AG20443 (cell line): ENCODE measurements at regions not wholly inside any gene's neighbourhood (a gene's known extent, or its start where the extent isn't known, plus 50 kb on each side); places are given as distances from the start of the nearest gene placed in this dataset.

Experiments
- DNase-seq: peaks from one replicate; pipeline ENCODE4 v3.0.0; 2012; ENCODE audit warnings: low spot score, mixed read lengths

DNA sequence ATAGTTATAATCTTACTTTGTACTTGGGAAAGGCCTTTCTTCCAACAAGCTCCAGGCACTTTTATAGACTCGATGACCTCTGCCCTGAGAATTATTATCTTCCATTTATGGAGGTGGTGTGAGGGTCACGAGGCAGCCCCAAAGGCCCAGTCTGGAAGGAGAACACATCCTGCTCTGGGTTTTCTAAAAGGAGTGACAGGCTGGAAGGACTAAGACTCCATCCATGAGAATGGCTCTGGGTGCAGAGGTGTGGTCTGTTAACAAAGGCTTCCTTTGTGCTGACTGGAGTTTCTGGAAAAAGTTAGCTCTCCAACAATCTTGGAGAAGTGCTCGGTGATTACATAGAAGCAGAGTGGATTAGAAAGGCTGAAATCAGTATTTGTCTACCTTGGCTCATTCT, 74.7 kb upstream of the SESN3 start:
- no peak for DNase-seq

DNA sequence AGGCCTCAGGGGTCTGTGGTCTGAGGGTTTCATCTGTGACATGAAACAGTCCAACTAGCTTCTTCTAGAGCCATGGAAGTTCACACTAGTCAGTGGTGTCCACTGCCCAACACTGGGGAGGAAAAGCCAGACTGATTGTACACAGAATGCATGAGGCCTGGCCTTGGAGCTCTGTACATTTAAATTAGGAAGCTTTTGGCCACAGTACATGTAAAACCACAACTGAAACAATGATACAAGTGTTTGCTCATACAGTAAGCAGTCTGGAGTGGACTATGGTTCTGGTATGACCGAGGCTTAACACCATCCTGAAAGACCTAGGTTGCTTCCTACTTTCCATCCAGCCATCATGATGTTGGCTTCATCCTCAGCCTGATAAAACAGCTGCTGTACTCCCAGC, 73.8 kb upstream of the SESN3 start:
- no peak for DNase-seq

DNA sequence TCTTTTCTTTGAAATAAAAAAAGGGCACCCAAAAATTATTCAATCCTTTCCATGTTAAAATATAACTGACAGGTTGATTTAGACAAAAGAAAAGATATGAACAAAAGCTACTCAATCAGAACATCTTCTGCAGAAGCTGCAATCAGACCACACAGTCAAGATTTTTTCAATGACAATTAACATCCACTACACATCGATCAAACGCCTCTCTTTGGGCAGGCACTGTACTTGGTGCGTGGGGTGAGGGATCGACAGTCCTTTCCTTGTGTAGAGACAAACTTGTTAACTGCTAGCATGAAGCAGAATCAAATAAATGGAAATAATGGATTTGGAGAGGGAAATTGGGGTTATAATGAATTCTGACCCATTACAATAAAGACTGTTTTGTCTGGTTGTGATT, 71.2 kb upstream of the SESN3 start:
- DNase-seq: no peak

DNA sequence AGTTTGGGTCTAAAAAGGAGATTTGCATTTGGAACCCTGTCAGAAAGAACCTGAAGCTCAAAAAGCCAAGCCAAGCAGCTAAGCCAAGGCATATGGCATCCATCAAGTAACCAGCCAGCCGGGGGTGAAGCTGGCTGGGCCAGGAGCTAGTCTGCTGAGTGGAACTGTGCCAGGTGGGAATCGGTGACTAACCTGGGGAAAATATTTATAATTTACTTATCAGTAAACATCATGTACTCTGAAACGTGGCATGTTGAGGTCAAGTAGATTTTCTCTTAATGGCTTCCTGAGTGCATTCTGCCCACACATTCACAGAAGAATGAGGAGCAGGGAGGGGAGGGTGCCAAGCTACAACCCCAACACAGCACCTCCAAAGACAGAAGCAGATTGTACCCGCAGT, 70.5 kb upstream of the SESN3 start:
- no peak for DNase-seq

DNA sequence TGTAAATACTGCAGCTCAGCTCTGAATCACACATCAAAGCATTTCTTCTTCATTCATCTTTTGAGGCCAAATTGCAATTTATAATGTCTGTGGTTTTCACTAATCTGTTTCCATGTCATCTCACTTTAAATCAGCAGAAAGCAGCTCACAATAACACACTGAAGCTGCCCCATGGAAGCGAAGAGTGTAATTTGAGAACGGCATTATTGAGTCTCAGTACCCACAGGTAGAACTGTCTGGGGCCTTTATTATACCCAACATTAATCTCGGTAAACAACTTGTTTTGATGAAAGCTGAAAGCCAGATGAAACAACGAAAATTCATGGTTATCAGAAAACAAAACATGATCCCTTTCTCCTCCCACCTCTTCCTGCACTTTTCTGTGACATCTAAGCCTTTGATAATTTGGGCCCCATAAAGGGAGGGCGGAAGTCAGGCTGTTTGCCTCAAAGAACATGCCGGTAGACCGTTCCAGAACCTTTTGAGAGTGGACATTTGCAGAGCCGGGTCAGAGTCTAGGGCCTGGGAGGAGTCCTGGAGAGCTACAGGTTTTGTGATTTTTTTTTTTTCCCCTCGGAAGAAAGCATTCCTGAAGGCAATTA, 68.2 kb upstream of the SESN3 start:
- DNase-seq: no peak

DNA sequence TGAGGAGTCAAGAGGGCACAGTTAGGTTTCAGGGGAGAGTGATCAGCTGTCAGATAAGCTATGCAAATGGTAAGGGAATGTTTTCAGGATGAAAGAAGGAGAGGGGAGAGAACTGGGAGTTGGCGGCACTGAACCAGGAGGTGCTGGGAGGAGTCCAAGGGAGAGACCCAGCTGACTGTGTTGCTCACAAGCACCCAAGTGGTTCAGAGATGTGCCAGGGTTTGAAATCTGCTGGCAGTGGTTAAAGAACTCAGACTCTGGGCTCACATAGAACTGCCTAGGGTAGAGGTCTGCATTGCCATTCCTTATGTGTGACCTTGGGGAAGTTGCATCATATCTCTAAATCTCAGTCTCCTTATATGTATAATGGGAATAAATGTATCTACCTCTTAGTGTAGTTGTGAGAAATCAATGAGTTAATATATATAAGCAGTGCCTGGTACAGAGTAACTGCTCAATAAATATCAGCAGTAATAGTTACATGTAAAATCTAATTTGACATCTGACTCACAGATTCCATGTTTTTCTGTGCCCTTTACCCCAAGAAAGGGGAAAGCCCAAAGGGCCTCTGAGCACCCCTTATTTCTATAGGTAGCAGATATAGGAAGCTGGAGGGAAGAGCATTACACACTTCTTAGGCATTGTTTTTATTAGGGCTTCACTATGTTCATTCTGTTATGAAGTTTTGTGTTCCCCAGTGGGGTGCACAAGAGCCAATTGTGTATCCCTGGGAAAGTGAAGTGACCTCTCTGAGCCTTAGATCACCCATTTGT, 66.9 kb upstream of the SESN3 start:
- DNase-seq: no peak

DNA sequence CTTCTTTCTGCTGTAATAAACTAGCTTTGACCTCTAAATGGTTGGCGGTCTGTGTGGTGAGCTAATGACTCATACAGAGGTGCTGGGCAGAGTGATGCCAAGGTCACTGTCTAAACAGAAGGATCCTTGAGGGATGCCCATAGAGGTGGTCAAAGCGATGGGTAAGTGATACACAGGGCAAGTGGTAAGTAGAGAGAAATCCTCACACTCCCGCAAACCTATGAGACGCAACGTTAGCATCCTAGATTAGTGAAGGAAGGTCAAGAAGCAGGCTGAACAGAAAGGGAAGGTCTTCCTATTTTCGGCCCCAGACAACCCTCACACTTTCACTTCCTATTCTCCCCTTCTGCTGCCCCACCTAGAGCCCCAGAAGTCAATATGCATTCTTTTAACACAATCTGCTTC, 65.6 kb upstream of the SESN3 start:
- DNase-seq: no peak

DNA sequence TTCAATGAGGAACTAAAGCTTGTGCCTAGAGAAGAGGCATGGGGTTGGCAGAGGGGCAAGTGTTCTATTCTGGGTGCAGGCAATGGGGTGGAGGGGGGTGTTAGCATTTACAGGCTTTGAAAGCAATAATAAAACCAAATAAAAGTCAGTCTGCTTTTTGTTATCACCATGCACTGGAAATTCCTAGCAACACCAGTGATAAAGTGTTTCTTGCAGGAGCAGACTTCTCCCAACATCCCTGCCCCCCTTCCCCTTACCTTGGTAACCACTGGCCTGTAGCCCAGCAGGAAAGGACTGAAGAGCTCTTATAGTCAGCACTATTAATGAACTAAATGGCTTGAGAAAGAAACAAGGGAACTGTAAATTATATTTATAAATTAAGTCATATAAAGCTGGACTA, 65.2 kb upstream of the SESN3 start:
- no peak for DNase-seq

DNA sequence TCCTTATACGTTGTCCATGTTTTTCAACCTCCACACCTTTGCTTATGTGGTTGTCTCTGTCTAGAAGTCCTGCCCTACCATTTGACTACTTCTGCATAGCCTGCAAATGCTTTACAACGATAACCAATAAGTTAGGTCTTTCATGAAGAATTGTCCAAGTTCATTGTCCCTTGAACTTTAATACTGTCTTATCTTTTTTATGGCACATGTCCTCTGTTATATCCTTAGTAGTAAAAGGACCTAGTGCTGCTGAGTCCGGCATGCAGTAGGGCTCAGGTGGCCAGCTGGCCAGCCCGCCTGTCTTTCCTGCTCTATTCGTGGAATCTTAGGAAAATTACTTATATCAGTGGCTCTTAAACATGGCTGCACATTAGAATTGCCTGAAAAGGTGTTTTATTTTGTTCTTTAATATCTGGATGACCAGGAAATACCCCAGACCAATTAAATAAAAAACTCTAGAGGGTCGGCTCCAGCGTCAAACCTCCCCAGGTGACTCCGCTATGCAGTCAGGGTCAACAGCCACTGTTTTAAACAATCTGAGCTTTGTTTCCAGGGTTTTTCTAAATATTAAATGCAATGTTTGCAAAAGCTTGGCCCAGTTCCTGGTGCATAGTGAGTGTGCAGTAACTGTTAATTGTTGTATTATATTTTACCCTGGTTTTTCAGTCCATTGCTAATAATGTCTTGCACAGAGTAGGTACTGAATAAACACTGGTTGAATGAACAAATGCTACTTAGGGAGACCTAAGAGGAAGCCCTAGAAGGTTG, 64.6 kb upstream of the SESN3 start:
- DNase-seq: no peak

DNA sequence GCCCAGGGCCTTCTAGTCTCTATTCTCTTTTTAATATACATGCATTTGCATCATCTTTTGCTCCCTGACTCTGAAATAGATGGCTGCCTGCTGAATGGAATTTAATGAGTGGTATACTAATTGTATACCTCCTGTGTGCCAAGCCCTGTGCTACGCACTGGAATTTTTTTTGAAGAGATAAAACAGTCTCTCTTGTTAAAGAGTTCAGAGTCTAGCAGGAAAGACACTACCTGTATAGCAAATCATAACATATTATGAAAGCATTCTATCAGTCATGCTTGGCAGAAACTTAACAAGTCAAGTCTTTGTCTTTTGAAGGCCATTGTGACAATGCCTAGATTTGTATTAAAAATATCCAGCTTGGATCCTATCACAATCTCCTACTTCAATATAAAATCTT, 63.7 kb upstream of the SESN3 start:
- no peak for DNase-seq

DNA sequence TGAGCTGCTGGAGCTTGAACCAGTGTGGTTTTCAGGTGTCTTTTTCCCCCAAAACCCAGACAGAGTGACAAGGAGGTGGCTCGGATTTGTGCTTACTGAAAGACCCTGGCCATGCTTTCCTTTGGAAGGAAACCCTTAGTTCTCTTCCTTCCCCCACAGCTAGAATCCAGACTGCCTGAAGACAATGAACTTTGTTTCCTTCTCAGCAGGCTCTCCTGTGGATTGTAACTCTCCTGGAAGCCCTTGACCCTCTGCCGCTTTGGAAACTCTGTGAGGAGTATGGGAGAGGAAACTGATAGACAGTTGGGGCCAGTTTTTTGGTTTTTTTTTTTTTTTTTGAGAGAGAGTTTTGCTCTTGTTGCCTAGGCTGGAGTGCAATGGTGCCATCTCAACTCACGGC, 62.1 kb upstream of the SESN3 start:
- no peak for DNase-seq

DNA sequence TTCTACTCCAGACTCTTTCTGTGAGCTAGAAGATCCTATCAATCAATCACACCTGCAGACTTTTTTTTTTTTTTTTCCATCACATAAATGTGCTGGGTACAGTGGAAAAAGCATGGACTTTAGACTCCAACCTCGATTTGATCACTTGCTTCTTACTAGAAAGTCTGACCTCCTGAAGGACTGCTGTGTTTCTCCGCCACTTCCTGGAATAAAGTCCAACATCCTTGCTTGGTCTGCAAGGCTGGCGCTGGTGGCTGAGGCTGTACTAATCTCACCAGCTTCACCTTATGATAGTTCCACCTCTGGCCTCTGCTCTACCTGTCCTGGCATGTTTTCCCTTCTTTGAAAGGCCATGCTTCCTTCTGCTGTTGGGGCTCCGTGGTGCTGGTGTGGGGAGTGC, 60.9 kb upstream of the SESN3 start:
- DNase-seq: no peak

DNA sequence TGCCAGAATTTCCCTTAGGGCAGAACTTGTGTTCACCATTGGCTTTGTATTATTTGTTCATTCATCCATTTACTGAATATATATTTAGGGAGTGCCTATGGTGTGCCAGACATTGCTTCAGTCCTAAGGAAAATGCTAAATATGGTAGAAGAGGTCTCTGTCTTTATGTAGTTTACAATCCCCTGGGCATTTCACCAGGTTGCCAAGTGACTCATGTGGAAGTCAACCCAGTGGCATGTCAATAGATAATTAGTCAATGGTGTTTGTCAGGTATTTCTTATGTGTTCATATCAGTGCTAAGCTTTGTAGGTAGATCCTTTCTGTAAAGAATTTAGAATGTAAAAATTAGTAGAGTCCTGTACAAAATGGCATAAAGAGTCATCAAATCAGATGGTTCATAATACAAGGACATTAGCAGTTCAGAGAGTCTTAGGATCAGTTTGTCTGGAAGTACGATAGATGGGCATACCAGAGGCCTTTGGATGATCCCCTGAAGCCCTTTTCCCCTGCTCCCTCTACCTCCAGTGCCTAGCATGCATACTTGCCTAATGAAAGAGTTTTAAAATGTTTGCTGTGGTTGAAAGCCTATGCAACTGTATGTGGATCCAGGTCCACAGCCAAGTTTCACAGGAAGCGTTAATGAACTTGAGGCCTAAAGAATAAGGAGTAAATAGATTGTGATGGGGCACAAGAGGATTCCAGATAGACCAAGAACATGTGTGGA, 58.5 kb upstream of the SESN3 start:
- no peak for DNase-seq

DNA sequence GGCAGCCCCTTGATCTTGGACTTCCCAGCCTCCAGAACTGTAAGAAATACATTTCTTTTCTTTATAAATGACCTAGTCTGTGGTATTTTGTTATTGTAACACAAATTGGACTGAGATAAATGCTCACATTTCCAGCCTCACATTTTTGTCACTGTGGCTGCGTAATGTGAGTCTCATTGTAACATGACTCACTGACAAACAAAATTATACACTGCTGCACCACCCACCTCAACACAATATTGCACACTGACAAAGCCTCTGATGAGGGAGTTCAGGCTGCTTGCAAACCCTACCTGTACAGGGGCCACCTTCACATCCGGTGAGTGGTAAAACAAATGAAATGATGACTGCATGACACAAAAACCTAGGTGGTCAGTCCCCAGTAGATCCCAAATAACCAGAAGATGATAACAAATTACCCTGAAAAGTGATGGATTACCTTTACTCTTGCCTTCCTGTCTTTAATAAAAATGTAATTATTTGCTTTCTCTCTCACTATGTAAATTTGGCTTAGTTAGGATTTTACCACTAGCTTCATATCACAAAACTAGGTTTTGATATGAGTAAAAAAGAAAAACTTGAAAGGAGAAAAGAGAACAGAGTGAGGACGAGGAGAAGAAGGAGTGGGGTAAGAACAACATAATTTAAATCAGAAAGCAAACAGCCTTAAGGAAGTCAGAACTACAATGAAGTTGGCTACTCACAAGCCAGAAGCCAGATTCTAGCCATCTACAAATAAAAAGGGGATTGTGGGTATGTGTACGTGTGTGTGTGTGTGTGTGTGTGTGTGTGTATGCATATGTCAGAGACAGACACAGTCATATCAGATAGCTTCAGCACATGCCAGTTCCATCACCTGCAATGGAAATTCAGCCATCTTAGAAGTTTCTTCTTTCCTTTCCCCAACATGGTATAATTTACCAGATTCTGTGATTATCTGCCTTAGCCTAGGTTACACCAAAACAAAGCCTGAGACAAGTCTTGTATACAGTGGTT, 53.4 kb upstream of the SESN3 start:
- peak; percentile 22 for DNase-seq

DNA sequence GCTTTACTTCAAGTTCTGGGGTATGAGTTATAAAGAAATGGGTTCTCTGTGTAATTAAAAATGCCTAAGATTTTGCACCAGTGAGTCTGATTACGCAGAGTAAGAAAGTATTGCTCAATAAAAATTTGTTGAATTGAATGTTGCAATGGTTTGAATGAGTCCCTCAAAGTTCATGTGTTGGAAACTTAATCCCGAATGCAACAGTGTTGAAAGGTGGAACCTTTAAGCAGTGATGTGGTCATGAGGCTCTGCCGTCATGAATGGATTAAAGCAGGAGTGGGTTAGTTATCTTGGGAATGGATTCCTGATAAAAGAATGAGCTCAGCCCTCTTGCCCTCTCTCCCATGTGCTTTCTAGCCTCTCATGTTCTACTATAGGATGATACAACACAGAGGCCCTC, 52.6 kb upstream of the SESN3 start:
- peak; percentile 10 for DNase-seq

DNA sequence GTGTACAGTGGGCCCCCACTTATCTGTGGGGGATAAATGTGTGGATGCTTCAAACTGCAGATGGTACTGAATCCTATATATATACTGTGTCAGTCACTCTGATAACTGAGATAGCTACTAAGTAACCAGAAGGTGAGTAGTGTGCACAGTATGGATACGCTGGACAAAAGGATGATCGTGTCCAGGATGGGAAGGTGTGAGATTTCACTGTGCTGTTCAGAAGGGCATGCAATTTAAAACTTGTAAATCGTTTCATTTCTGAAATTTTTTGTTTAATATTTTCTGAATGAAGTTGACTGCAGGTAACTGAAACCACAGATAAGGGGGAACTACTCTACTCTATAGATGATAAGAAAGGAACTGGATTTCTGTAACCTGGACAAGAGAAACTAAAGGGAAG, 52.1 kb upstream of the SESN3 start:
- DNase-seq: no peak

DNA sequence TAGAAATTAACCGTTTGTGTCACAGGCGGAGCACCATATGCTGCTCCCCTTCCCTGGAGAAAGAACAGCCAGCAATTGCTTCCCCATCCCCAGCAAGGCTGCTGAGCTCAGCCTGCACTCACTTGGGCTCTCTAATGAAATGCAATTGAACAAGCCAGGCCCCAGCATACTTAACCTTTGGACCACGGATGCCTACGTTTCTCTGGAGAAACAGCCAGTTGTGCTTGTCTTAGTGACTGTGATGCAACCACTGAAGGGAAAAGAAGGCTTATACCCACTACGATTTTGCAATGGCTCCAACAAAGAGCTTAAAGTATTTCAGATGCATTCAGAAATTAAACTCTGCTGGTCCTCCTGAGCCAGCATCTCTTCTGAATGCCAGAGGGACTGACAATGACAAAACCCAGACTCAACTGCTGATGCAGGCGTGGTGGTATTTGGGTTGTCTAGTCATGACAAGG, 51.3 kb upstream of the SESN3 start:
- peak; percentile 37 for DNase-seq
